ENCODE measurements at regions not wholly inside any gene's neighbourhood (a gene's known extent, or its start where the extent isn't known, plus 50 kb on each side); places are given as distances from the start of the nearest gene placed in this dataset.

DNA sequence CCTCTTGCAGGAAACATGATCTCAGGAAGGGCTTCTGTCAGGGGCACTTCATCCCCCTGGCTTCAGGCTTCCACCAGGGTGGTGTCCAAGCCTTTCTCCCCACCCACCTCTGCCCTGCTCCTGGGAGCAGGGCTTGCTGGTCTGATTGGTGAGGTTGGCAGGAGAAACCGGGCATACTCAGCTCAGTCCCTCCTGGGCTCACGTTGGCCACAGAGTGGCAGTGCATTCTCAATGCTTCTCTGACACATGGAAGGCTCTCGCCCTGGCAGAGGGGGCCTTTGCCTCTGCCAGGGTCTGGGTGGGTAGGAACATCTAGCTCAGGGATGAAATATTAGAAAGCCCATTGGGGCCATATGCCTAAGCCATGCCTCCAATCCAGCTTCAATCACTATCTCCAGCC is 142.8 kb downstream of the AXIN2 start:
- Histone ChIP-seq H3K27ac (no peak overlapping the region), H3K27me3 (no peaks in the 10 kb centered on the region), H3K4me3 (no peak overlapping the region), H3K4me1 (no peaks in the 10 kb centered on the region), H3K9me3 (no peaks in the 10 kb centered on the region), H3K36me3 (no peaks in the 10 kb centered on the region)
- DNase-seq = no peak
- intact Hi-C loops (cut with DNase I; ENCODE audit: low total_unique reads) = no loop called here
- TF ChIP-seq, protein P1, sequence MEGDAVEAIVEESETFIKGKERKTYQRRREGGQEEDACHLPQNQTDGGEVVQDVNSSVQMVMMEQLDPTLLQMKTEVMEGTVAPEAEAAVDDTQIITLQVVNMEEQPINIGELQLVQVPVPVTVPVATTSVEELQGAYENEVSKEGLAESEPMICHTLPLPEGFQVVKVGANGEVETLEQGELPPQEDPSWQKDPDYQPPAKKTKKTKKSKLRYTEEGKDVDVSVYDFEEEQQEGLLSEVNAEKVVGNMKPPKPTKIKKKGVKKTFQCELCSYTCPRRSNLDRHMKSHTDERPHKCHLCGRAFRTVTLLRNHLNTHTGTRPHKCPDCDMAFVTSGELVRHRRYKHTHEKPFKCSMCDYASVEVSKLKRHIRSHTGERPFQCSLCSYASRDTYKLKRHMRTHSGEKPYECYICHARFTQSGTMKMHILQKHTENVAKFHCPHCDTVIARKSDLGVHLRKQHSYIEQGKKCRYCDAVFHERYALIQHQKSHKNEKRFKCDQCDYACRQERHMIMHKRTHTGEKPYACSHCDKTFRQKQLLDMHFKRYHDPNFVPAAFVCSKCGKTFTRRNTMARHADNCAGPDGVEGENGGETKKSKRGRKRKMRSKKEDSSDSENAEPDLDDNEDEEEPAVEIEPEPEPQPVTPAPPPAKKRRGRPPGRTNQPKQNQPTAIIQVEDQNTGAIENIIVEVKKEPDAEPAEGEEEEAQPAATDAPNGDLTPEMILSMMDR (IDR thresholded peaks at IDR 0.05) = no peak
- no peak for TF ChIP-seq POLR2A (IDR thresholded peaks at IDR 0.05)

DNA sequence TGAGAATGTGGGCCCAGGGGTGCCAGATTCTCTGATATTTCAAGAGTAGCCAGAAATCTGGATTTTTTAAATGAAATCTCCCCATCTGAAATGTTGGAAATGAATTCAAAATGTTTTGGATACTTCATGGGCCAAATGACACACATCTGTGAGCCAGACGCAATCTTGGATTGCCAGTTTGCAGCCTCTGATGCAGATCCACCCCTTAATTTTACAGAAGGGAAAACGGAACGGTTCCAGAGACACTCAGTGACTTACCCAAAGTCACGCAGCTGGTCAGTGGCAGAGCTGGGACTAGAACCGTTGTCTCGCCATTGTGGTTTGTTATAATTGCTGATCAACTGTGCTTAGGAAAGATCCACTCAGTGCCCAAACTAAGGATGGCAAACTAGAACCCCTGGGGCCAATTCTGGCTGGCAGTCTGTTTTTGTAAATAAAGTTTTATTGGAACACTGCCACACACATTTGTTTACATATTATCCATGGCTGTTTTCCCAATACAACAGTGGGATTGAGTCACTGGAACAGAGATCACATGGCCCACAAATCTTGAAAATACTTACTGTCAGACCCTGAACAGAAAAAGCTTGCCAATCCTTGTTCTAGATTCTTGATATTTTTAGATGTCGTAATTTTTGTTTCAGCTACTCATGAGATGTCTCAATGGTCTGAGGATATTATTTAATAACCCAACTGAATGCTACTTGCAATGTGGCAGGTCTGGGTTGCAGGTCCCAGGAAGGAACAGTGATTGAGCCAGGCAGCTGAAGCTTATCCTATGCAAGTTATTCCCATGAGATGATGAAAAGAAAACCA is 143.8 kb downstream of the AXIN2 start:
- H3K9me3 ChIP-seq = no peaks in the 10 kb centered on the region
- H3K36me3 ChIP-seq = no peaks in the 10 kb centered on the region
- H3K27ac ChIP-seq = no peak overlapping the region
- H3K4me3 ChIP-seq = no peak overlapping the region
- H3K4me1 ChIP-seq = no peaks in the 10 kb centered on the region
- intact Hi-C loops (cut with DNase I; ENCODE audit: low total_unique reads) = no loop called here
- no peak for DNase-seq
- TF ChIP-seq, protein P1 (IDR thresholded peaks at IDR 0.05) = no peak
- TF ChIP-seq POLR2A (IDR thresholded peaks at IDR 0.05) = no peak
- no peaks in the 10 kb centered on the region for H3K27me3 ChIP-seq

DNA sequence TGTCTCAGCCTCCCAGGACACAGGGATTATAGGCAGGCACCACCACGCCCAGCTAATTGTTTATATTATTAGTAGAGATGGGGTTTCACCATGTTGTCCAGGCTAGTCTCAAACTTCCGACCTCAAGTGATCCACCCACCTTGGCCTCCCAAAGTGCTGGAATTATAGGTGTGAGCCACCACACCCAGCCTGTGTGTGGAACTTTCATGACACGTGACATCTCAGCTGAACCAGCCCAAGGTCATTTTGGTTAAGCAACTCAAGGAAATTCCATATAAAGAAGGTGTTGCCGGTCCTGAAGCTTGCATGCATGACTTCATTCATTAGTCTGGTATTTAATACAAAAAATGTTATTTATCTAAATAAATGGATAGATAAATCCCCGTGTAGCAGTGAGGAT is 145.5 kb downstream of the AXIN2 start:
- Histone ChIP-seq H3K36me3 (no peaks in the 10 kb centered on the region), H3K4me1 (no peaks in the 10 kb centered on the region), H3K9me3 (no peaks in the 10 kb centered on the region), H3K4me3 (no peak overlapping the region), H3K27ac (no peak overlapping the region), H3K27me3 (no peaks in the 10 kb centered on the region)
- intact Hi-C loops (cut with DNase I; ENCODE audit: low total_unique reads) = no loop called here
- TF ChIP-seq, protein P1 (IDR thresholded peaks at IDR 0.05) = no peak
- no peak for TF ChIP-seq POLR2A (IDR thresholded peaks at IDR 0.05)
- DNase-seq = no peak

DNA sequence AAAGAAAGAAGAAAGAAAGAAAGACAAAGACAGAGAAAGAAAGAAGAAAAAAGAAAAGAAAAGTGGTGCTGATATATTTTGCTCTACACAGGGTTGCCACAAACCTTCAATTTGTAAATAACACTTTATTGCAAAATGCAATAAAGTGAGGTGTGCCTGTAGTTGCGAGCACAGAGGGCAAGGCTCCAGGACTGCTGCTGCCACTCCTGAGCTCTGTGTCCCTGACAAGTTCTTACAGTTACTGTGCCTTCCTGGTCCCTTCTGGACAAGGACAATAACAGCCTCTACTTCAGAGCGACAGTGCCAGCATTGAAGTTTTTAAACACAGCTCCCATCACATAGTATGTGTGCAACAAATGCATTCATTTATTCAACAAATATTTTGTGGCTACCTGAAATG is 148.1 kb downstream of the AXIN2 start:
- intact Hi-C loops (cut with DNase I; ENCODE audit: low total_unique reads) = no loop called here
- Histone ChIP-seq H3K36me3 (no peaks in the 10 kb centered on the region), H3K27ac (no peak overlapping the region), H3K27me3 (no peaks in the 10 kb centered on the region), H3K4me1 (no peaks in the 10 kb centered on the region), H3K9me3 (no peaks in the 10 kb centered on the region), H3K4me3 (no peak overlapping the region)
- no peak for DNase-seq
- no peak for TF ChIP-seq POLR2A (IDR thresholded peaks at IDR 0.05)
- TF ChIP-seq, protein P1 (IDR thresholded peaks at IDR 0.05) = no peak

DNA sequence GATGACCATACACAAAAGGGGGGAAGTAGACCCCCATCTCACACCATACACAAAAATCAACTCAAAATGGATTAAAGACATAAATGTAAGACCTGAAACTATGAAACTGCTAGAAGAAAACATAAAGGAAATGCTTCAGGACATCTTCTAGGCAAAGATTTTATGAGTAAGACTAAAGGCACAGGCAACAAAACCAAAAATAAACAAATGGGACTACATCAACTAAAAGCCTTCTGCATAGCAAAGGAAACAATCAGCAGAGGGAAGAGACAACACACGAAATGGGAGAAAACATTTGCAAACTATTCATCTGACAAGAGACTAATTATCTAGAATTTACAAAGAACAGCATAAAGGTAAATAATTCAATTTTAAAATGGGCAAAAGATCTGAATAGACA is 152.1 kb downstream of the AXIN2 start:
- TF ChIP-seq POLR2A (IDR thresholded peaks at IDR 0.05) = no peak
- TF ChIP-seq, protein P1 (IDR thresholded peaks at IDR 0.05) = no peak
- Histone ChIP-seq H3K4me3 (no peak overlapping the region), H3K9me3 (no peaks in the 10 kb centered on the region), H3K27me3 (no peaks in the 10 kb centered on the region), H3K4me1 (no peaks in the 10 kb centered on the region), H3K36me3 (no peaks in the 10 kb centered on the region), H3K27ac (no peak overlapping the region)
- DNase-seq = no peak
- intact Hi-C loops (cut with DNase I; ENCODE audit: low total_unique reads) = no loop called here
